ENCODE measurements at regions not wholly inside any gene's neighbourhood (a gene's known extent, or its start where the extent isn't known, plus 50 kb on each side); places are given as distances from the start of the nearest gene placed in this dataset.

GRCh38 chr10:58955615-58956014 lies 220.8 kb upstream of the PHYHIPL start:
- BruUV-seq (replicated peaks) = no TSS peak
- SMC1A ChIA-PET (ENCODE audit: uncharacterized antibody, unreplicated experiment) = interaction anchor here (0.8 to 5.6 kb wide), 16 partner anchors 9 to 227 kb away, joined by 3 to 55 read pairs (median 6); no protein-coding TSS in a partner anchor

More at GRCh38 chr10:58955615-58956014, 220.8 kb upstream of the PHYHIPL start:
- H2AFZ ChIP-seq (ENCODE audit: control insufficient read depth, low read depth, low read length) = no peak overlapping the region
- FAIRE-seq (no peak), ATAC-seq (no peak), DNase-seq (ENCODE audit: low read depth, low spot score) (no peak)
- ChIA-PET RAD21 (ENCODE audit: unreplicated experiment) (interaction anchor here (0.8 to 3.3 kb wide), 18 partner anchors 9 to 667 kb away, joined by 3 to 14 read pairs (median 4); no protein-coding TSS in a partner anchor), POLR2A (interaction anchor here (1.4 kb wide), 1 partner anchor 30 kb away, joined by 3 read pairs; no protein-coding TSS in a partner anchor), CTCF (interaction anchor here (0.6 to 6.2 kb wide), 13 partner anchors 13 to 666 kb away, joined by 3 to 81 read pairs (median 4); no protein-coding TSS in a partner anchor)
- no peak overlapping the region for H3K27ac ChIP-seq (ENCODE audit: control insufficient read depth, insufficient read depth)
- no peaks in the 10 kb centered on the region for H3K4me1 ChIP-seq (ENCODE audit: control insufficient read depth, insufficient read depth, low read length)
- H3K4me2 ChIP-seq (ENCODE audit: control insufficient read depth, insufficient read depth) = no peak overlapping the region
- WGBS (ENCODE audit: insufficient coverage, insufficient replicate concordance, low lambda C conversion rate, missing lambda C conversion rate) = 0% methylated on average over 1 of the region's 1 CpG
- H3K9me3 ChIP-seq (replicated peaks; ENCODE audit: control insufficient read depth, insufficient read depth, low read length) = no peaks in the 10 kb centered on the region
- no peaks in the 10 kb centered on the region for H3K79me2 ChIP-seq (ENCODE audit: control insufficient read depth, insufficient read depth, low read length)
- no peak for TF ChIP-seq USF1 (IDR thresholded peaks at IDR 0.05; ENCODE audit: borderline replicate concordance, extremely low read length, insufficient read depth, low read depth, low read length)
- TF ChIP-seq ZBTB4 (CRISPR knock-in tag; IDR thresholded peaks at IDR 0.05) = no peak
- no peak for TF ChIP-seq NFIC (IDR thresholded peaks at IDR 0.05; ENCODE audit: low read depth, low read length)
- no peak for TF ChIP-seq IKZF1 (conservative IDR thresholded peaks at IDR 0.05)
- TF ChIP-seq E2F4 (IDR thresholded peaks at IDR 0.05; ENCODE audit: low read depth, low read length) = no peak
- no peak for TF ChIP-seq NR2C2 (IDR thresholded peaks at IDR 0.05; ENCODE audit: borderline replicate concordance, control insufficient read depth, insufficient read length, low read depth)
- TF ChIP-seq FOXK2 (IDR thresholded peaks at IDR 0.05) = no peak
- TF ChIP-seq ATF3 (IDR thresholded peaks at IDR 0.05; ENCODE audit: borderline replicate concordance, extremely low read depth, low read depth, low read length) = no peak
- TF ChIP-seq SMC3 (IDR thresholded peaks at IDR 0.05; ENCODE audit: borderline replicate concordance, low read length) = no peak
- TF ChIP-seq MEF2A (IDR thresholded peaks at IDR 0.05; ENCODE audit: insufficient read depth, low read depth, low read length) = no peak
- TF ChIP-seq EZH2 (IDR thresholded peaks at IDR 0.05; ENCODE audit: borderline replicate concordance, control insufficient read depth, low read depth, low read length) = no peak
- TF ChIP-seq HSF1 (IDR thresholded peaks at IDR 0.05; ENCODE audit: low read depth, low read length) = no peak
- TF ChIP-seq CBX5 (IDR thresholded peaks at IDR 0.05; ENCODE audit: low read depth) = no peak
- TF ChIP-seq HDGF (IDR thresholded peaks at IDR 0.05) = no peak
- TF ChIP-seq GATAD2B (conservative IDR thresholded peaks at IDR 0.05; ENCODE audit: low read depth) = no peak
- no peak for TF ChIP-seq PAX8 (IDR thresholded peaks at IDR 0.05)
- intact Hi-C loops (cut with micrococcal nuclease; ENCODE audit: unreplicated experiment) (no loop called here), in situ Hi-C loops (cut with MboI) (loop anchor here (10.0 kb wide), 1 partner anchor 669 kb away; no protein-coding TSS in a partner anchor)
- no peak overlapping the region for H3K9ac ChIP-seq (ENCODE audit: control insufficient read depth, insufficient read depth, low read length)
- H3K36me3 ChIP-seq (ENCODE audit: control insufficient read depth in 2 of 2, insufficient read depth in 2 of 2, low read length in 1 of 2) = no peaks in the 10 kb centered on the region
- H3K27me3 ChIP-seq (replicated peaks in 1 of 2; ENCODE audit: control insufficient read depth in 2 of 2, insufficient read depth in 2 of 2, low read length in 1 of 2) = no peaks in the 10 kb centered on the region
- no peak overlapping the region for H3K4me3 ChIP-seq
- H4K20me1 ChIP-seq (ENCODE audit: control insufficient read depth, insufficient read depth) = no peaks in the 10 kb centered on the region

Data from GM12878 (cell line).